Thyroid gland (tissue), 4 donors: ENCODE measurements at regions not wholly inside any gene's neighbourhood (a gene's known extent, or its start where the extent isn't known, plus 50 kb on each side); places are given as distances from the start of the nearest gene placed in this dataset.

Experiments used
- DNase-seq, 2 donors: peaks; one replicate each; pipeline ENCODE4 v3.0.0-alpha.2; 2019
- H3K27ac ChIP-seq, 3 donors: fragments of 200-600 bp; sonication (generic); 1 replicate in 2 of 3; 2 replicates in 1 of 3; pipeline ENCODE4 v1.5.1; 2016 to 2019; ENCODE audit warnings: mild to moderate bottlenecking in 1 of 3, moderate library complexity in 1 of 3
- H3K27me3 ChIP-seq: fragments of 200-600 bp; sonication (generic); one replicate; pipeline ENCODE4 v1.5.1; 2019
- H3K36me3 ChIP-seq, 2 donors: fragments of 200-600 bp; sonication (generic); one replicate each; pipeline ENCODE4 v1.5.1; 2016 to 2019
- H3K4me1 ChIP-seq, 2 donors: fragments of 200-600 bp; sonication (generic); one replicate each; pipeline ENCODE4 v1.5.1; 2017 to 2019
- H3K4me3 ChIP-seq, 3 donors: fragments of 200-600 bp; sonication (generic); replicated peaks in 1 of 3; 1 replicate in 2 of 3; 2 replicates in 1 of 3; pipeline ENCODE4 v1.5.1; 2016; ENCODE audit warnings: mild to moderate bottlenecking in 1 of 3
- H3K9me3 ChIP-seq: fragments of 200-600 bp; sonication (generic); one replicate; pipeline ENCODE4 v1.5.1; 2017
- POLR2A ChIP-seq, 2 donors: fragments of 450-650 bp; IDR thresholded peaks; one replicate each; pipeline ENCODE4 v1.6.1; 2017; ENCODE audit warnings: antibody characterized with exemption in 2 of 2, mild to moderate bottlenecking in 2 of 2, moderate library complexity in 1 of 2
- WGBS, 2 donors: methylation state at CpG; one replicate each; pipeline ENCODE4 v1.1.5; 2017; 5-methylcytosine and 5-hydroxymethylcytosine counted together
- intact Hi-C: fragments of 100-400 bp; cut with DNase I; formaldehyde crosslinking; loops from one replicate; pipeline ENCODE4 v1.15.1; 2023
- TF ChIP-seq, protein P1 (sequence below), 6 experiments: fragments of 200-600 bp in 3 of 6; fragments of 450-650 bp in 3 of 6; sonication (generic) in 3 of 6; IDR thresholded peaks; one replicate each; pipeline ENCODE4 v1.5.1; 2016 to 2019; ENCODE audit warnings: antibody characterized with exemption in 6 of 6, mild to moderate bottlenecking in 2 of 6, inconsistent platforms in 1 of 6, moderate library complexity in 1 of 6

DNA sequence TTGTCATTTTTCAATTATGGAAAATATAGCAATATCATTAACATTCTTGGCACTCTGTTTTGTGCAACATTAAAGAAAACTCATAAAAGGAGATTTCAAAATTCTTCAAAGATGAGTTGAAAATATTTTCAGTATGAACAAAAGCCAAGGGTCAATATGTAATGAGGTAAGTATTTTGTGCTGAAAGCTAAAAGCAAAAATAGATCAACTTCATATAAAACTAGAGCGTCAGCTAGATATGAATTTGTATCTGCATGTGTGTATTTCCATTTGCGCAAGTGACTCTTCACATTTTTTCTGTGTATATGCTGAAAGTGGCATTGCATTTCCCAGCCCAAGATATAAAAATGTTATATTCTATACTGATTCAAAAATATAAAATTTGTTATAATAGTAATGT, 492.1 kb upstream of the EYS start:
- Histone ChIP-seq H3K9me3 (no peaks in the 10 kb centered on the region), H3K36me3 (no peaks in the 10 kb centered on the region), H3K4me3 (no peak overlapping the region), H3K4me1 (no peaks in the 10 kb centered on the region), H3K27me3 (no peaks in the 10 kb centered on the region), H3K27ac (no peak overlapping the region)
- 97% methylated on average over 2 of the region's 2 CpGs for WGBS, 2 donors
- intact Hi-C loops: no loop called here
- TF ChIP-seq POLR2A (IDR thresholded peaks at IDR 0.05): no peak
- TF ChIP-seq, protein P1, sequence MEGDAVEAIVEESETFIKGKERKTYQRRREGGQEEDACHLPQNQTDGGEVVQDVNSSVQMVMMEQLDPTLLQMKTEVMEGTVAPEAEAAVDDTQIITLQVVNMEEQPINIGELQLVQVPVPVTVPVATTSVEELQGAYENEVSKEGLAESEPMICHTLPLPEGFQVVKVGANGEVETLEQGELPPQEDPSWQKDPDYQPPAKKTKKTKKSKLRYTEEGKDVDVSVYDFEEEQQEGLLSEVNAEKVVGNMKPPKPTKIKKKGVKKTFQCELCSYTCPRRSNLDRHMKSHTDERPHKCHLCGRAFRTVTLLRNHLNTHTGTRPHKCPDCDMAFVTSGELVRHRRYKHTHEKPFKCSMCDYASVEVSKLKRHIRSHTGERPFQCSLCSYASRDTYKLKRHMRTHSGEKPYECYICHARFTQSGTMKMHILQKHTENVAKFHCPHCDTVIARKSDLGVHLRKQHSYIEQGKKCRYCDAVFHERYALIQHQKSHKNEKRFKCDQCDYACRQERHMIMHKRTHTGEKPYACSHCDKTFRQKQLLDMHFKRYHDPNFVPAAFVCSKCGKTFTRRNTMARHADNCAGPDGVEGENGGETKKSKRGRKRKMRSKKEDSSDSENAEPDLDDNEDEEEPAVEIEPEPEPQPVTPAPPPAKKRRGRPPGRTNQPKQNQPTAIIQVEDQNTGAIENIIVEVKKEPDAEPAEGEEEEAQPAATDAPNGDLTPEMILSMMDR (IDR thresholded peaks at IDR 0.05): no peak
- no peak for DNase-seq

DNA sequence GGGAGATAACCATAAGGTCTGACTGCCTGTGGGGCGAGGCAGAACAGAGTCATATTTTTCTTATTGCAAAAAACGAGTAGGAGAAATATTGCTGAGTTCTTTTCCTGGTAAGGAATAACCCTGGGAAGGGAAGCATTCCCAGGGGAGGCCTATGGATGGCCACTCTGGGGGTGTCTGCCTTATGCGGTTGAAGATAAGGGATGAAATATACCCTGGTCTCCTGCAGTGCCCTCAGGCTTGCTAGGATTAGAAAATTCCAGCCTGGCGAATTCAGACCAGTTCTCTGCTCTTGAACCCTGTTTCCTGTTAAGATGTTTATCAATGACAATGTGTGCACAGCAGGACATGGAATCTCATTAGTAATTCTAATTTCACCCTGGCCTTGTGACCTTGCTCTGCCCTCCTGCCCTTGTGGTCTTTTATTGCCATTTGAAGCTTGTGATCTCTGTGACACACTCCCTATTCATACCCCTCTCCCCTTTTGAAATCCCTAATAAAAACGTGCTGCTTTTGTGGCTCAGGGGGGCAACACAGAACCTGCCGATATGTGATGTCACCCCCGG, 491.1 kb upstream of the EYS start:
- intact Hi-C loops: no loop called here
- H3K9me3 ChIP-seq: no peaks in the 10 kb centered on the region
- TF ChIP-seq, protein P1 (IDR thresholded peaks at IDR 0.05): no peak
- no peak for TF ChIP-seq POLR2A (IDR thresholded peaks at IDR 0.05)
- WGBS, 2 donors: 75 to 76% methylated on average over 7 of the region's 7 CpGs
- no peaks in the 10 kb centered on the region for H3K27me3 ChIP-seq
- H3K4me3 ChIP-seq: no peak overlapping the region
- H3K27ac ChIP-seq: no peak overlapping the region
- no peaks in the 10 kb centered on the region for H3K4me1 ChIP-seq
- DNase-seq: no peak
- H3K36me3 ChIP-seq: no peaks in the 10 kb centered on the region

DNA sequence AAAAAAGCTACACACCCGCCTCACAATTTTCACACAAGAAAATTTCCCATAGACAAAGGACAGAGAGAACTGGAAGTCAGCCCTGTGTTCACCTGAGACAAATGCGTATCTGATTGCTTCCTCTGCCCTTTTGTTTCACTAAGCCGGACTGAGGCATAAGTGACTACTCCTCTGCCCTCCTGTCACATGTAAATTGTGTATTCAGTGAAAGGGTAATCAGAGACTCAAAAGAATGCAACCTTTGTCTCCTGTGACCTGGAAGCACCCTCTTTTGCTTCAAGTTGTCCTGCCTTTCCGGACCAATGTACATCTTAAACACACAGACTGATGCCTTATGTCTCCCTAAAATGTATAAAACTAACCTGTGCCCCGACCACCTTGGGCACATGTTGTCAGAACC, 483.8 kb upstream of the EYS start:
- H3K27me3 ChIP-seq: no peaks in the 10 kb centered on the region
- no peaks in the 10 kb centered on the region for H3K4me1 ChIP-seq
- H3K9me3 ChIP-seq: no peaks in the 10 kb centered on the region
- WGBS, 2 donors: 47 to 48% methylated on average over 5 of the region's 5 CpGs
- TF ChIP-seq, protein P1 (IDR thresholded peaks at IDR 0.05): no peak
- no peak for TF ChIP-seq POLR2A (IDR thresholded peaks at IDR 0.05)
- no peak overlapping the region for H3K4me3 ChIP-seq
- no peaks in the 10 kb centered on the region for H3K36me3 ChIP-seq
- intact Hi-C loops: no loop called here
- no peak overlapping the region for H3K27ac ChIP-seq
- DNase-seq: no peak

DNA sequence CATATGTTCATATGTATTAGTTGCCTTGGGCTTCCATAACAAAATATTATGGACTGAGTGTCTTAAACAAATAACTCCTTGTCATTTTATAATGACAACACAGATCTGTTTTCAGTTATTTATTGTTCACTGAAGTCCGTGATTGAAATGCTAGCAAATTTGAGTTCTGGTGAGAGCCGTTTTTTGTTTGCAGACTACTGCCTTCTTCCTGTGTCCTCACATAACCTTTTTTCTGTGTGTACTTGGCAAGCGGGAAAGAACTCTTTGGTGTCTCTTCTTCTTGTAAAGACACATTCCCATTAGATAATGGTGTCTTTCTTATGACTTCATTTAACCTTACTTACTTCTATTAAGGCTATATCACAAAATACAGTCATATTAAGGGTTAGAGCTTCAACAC, 482.9 kb upstream of the EYS start:
- TF ChIP-seq POLR2A (IDR thresholded peaks at IDR 0.05): no peak
- TF ChIP-seq, protein P1 (IDR thresholded peaks at IDR 0.05): no peak
- WGBS, 2 donors: 75 to 83% methylated on average over 3 of the region's 3 CpGs
- H3K36me3 ChIP-seq: no peaks in the 10 kb centered on the region
- H3K27ac ChIP-seq: no peak overlapping the region
- DNase-seq: no peak
- H3K4me3 ChIP-seq: no peak overlapping the region
- intact Hi-C loops: no loop called here
- H3K9me3 ChIP-seq: no peaks in the 10 kb centered on the region
- H3K27me3 ChIP-seq: no peaks in the 10 kb centered on the region
- no peaks in the 10 kb centered on the region for H3K4me1 ChIP-seq

DNA sequence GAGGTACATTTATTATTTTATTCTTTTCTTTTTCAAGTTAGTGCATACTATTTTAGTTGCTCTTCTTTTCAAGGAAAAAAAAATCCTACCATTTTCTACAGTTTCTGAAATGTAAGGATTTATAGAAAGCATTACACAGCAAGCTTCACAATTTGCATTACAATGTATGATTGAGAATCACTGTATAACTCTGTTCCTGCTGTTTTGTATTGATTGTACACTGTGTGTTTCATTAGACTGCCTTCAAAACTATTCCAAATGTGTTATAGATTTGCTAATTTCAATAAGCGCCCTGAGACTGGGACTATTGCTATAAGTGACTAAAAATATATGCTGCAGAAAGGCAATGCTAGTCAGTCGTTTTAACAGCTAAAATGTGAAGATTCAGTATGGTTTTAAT, 479.7 kb upstream of the EYS start:
- H3K27me3 ChIP-seq: no peaks in the 10 kb centered on the region
- H3K4me1 ChIP-seq: no peaks in the 10 kb centered on the region
- 73 to 75% methylated on average over 2 of the region's 2 CpGs for WGBS, 2 donors

More for the DNA sequence above, 479.7 kb upstream of the EYS start:
- Histone ChIP-seq H3K27ac (no peak overlapping the region), H3K9me3 (no peaks in the 10 kb centered on the region), H3K4me3 (no peak overlapping the region), H3K36me3 (no peaks in the 10 kb centered on the region)
- intact Hi-C loops: no loop called here
- no peak for DNase-seq
- no peak for TF ChIP-seq POLR2A (IDR thresholded peaks at IDR 0.05)
- TF ChIP-seq, protein P1 (IDR thresholded peaks at IDR 0.05): no peak
